OCI-LY7 (cell line): ENCODE measurements at regions not wholly inside any gene's neighbourhood (a gene's known extent, or its start where the extent isn't known, plus 50 kb on each side); places are given as distances from the start of the nearest gene placed in this dataset.

ENCODE experiments used
- BruUV-seq: library from RNA; stranded (reverse); fragments of 400-500 nt; replicated peaks from 2 replicates; lab custom pipeline; 2021; lab: Mats Ljungman, UMichigan
- CTCF ChIA-PET: fragments of 300-600 bp; sonication (Branson Sonifier 250); formaldehyde crosslinking; loops from one replicate; lab custom pipeline; 2022; ENCODE audit warnings: antibody characterized with exemption; ENCODE audit not compliant: unreplicated experiment; lab: Charles Lee
- POLR2A ChIA-PET: fragments of 300-600 bp; sonication (Branson Sonifier 250); formaldehyde crosslinking; loops from one replicate; lab custom pipeline; 2022; ENCODE audit warnings: antibody characterized with exemption; lab: Charles Lee
- DNase-seq: peaks from one replicate; pipeline ENCODE4 v3.0.0-alpha.2; 2015; ENCODE audit warnings: low spot score
- H2AFZ ChIP-seq: fragments of 200-600 bp; sonication (generic), shearing (Covaris generic); 2 replicates; pipeline ENCODE4 v1.6.1; 2014; ENCODE audit warnings: mild to moderate bottlenecking, antibody characterized with exemption, low read length, moderate library complexity
- H3K27ac ChIP-seq: fragments of 200-600 bp; sonication (generic); 2 replicates; pipeline ENCODE4 v1.5.1; 2014; ENCODE audit warnings: mixed run types, low read depth, mild to moderate bottlenecking, moderate library complexity, low read length, inconsistent platforms; ENCODE audit not compliant: poor library complexity, severe bottlenecking
- H3K36me3 ChIP-seq: fragments of 200-600 bp; sonication (generic); 2 replicates; pipeline ENCODE4 v1.6.1; 2014; ENCODE audit warnings: mild to moderate bottlenecking, antibody characterized with exemption, low read length, moderate library complexity, mixed read lengths; ENCODE audit not compliant: insufficient read depth
- H3K4me1 ChIP-seq: fragments of 200-600 bp; sonication (generic); 2 replicates; pipeline ENCODE4 v1.5.1; 2014; ENCODE audit warnings: mild to moderate bottlenecking, low read length; ENCODE audit not compliant: insufficient read depth, poor library complexity, severe bottlenecking
- H3K4me2 ChIP-seq: fragments of 200-600 bp; sonication (generic); 2 replicates; pipeline ENCODE4 v1.6.1; 2014; ENCODE audit warnings: mild to moderate bottlenecking, low read length
- H3K4me3 ChIP-seq: fragments of 200-600 bp; sonication (generic); 2 replicates; pipeline ENCODE4 v1.5.1; 2014; ENCODE audit warnings: mild to moderate bottlenecking, low read depth, low read length; ENCODE audit not compliant: poor library complexity, severe bottlenecking
- H3K79me2 ChIP-seq: fragments of 200-600 bp; sonication (generic); 2 replicates; pipeline ENCODE4 v1.6.1; 2016; ENCODE audit warnings: low read depth, mild to moderate bottlenecking, low read length, moderate library complexity, mixed read lengths; ENCODE audit not compliant: insufficient read depth
- H3K9me2 ChIP-seq: fragments of 200-600 bp; sonication (generic); 2 replicates; pipeline ENCODE4 v1.6.1; 2016; ENCODE audit warnings: mild to moderate bottlenecking, low read length, mixed read lengths; ENCODE audit not compliant: insufficient read depth
- H3K9me3 ChIP-seq: fragments of 200-600 bp; sonication (generic); 2 replicates; pipeline ENCODE4 v1.6.1; 2014; ENCODE audit warnings: mild to moderate bottlenecking, mixed run types, low read length, mixed read lengths
- H4K20me1 ChIP-seq: fragments of 200-600 bp; sonication (generic); 2 replicates; pipeline ENCODE4 v1.6.1; 2014; ENCODE audit warnings: mild to moderate bottlenecking, antibody characterized with exemption, low read length, moderate library complexity, mixed read lengths; ENCODE audit not compliant: insufficient read depth
- CTCF ChIP-seq: fragments of 200-600 bp; sonication (generic); conservative IDR thresholded peaks from 2 replicates; pipeline ENCODE4 v1.5.1; 2014; ENCODE audit warnings: mild to moderate bottlenecking, antibody characterized with exemption, low read length, moderate library complexity, mixed read lengths
- EZH2phosphoT487 ChIP-seq: fragments of 200-600 bp; sonication (generic); IDR thresholded peaks from 2 replicates; pipeline ENCODE4 v1.6.1; 2018; ENCODE audit warnings: low read depth, borderline replicate concordance, mild to moderate bottlenecking, mixed run types, antibody characterized with exemption, low read length, moderate library complexity, mixed read lengths
- intact Hi-C: fragments of 100-400 bp; cut with micrococcal nuclease; formaldehyde crosslinking; loops from one replicate; pipeline ENCODE4 v1.10.0; 2022; ENCODE audit not compliant: unreplicated experiment

GRCh38 chr1:143699115-143699514 is 272.7 kb downstream of the FAM72C start:
- no peak for DNase-seq
- no peaks in the 10 kb centered on the region for H3K9me3 ChIP-seq
- H3K79me2 ChIP-seq, result no peaks in the 10 kb centered on the region
- H4K20me1 ChIP-seq, result no peaks in the 10 kb centered on the region
- intact Hi-C loops, result no loop called here
- H3K27ac ChIP-seq, result no peak overlapping the region
- H3K4me3 ChIP-seq, result no peak overlapping the region
- H2AFZ ChIP-seq, result no peak overlapping the region
- H3K36me3 ChIP-seq, result no peaks in the 10 kb centered on the region
- ChIA-PET CTCF (no interaction called here), POLR2A (no interaction called here)
- no TSS peak for BruUV-seq
- no peak overlapping the region for H3K4me2 ChIP-seq
- H3K9me2 ChIP-seq, result no peaks in the 10 kb centered on the region
- TF ChIP-seq EZH2phosphoT487, result no peak
- no peak for TF ChIP-seq CTCF
- H3K4me1 ChIP-seq, result no peaks in the 10 kb centered on the region

DNA sequence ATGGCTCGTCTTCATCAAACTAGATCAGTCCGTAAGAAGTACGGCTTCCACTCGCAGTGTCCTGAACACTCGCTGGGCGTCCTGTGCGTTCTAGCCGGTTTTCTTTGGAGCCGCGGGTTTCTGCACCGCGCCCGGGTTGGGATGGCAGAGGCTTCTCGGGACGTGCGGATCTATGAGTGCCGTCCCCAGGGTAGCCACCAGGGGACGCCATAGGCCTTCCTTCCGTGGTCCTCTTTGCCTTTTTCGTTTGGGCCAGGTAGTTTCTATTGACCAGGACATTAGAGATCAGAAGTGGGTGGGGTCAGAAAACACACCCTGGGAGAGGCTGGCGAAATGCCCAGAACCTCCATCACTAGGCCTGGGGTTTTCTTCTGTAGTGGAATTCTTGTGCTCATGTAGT is 273.8 kb downstream of the FAM72C start:
- intact Hi-C loops, result no loop called here

GRCh38 chr1:143694085-143694484 is 277.7 kb downstream of the FAM72C start:
- no TSS peak for BruUV-seq
- H3K79me2 ChIP-seq, result no peaks in the 10 kb centered on the region
- H3K9me3 ChIP-seq, result no peaks in the 10 kb centered on the region
- intact Hi-C loops, result no loop called here
- no peaks in the 10 kb centered on the region for H4K20me1 ChIP-seq
- H3K4me3 ChIP-seq, result no peak overlapping the region
- no peak overlapping the region for H3K27ac ChIP-seq
- H3K36me3 ChIP-seq, result no peaks in the 10 kb centered on the region
- no peaks in the 10 kb centered on the region for H3K9me2 ChIP-seq
- POLR2A ChIA-PET, result no interaction called here
- TF ChIP-seq CTCF (no peak), EZH2phosphoT487 (no peak)
- no peaks in the 10 kb centered on the region for H3K4me1 ChIP-seq
- no peak overlapping the region for H2AFZ ChIP-seq
- no peak for DNase-seq
- CTCF ChIA-PET, result no interaction called here
- no peak overlapping the region for H3K4me2 ChIP-seq

More for the DNA sequence above, 273.8 kb downstream of the FAM72C start:
- H3K9me3 ChIP-seq, result no peaks in the 10 kb centered on the region
- TF ChIP-seq CTCF, result peak; percentile 69
- TF ChIP-seq EZH2phosphoT487, result no peak
- H3K4me2 ChIP-seq, result no peak overlapping the region
- H3K4me1 ChIP-seq, result no peaks in the 10 kb centered on the region
- POLR2A ChIA-PET, result no interaction called here
- no peaks in the 10 kb centered on the region for H3K9me2 ChIP-seq
- no peak overlapping the region for H3K27ac ChIP-seq
- peak; percentile 7 for DNase-seq
- CTCF ChIA-PET, result no interaction called here
- no peak overlapping the region for H2AFZ ChIP-seq
- BruUV-seq, result no TSS peak
- H3K79me2 ChIP-seq, result no peaks in the 10 kb centered on the region
- no peaks in the 10 kb centered on the region for H3K36me3 ChIP-seq
- H4K20me1 ChIP-seq, result no peaks in the 10 kb centered on the region
- H3K4me3 ChIP-seq, result no peak overlapping the region
